ENCODE measurements at regions not wholly inside any gene's neighbourhood (a gene's known extent, or its start where the extent isn't known, plus 50 kb on each side); places are given as distances from the start of the nearest gene placed in this dataset.

- TF ChIP-seq CTCF (IDR thresholded peaks at IDR 0.05) (no peak), POLR2A (IDR thresholded peaks at IDR 0.05) (no peak), EP300 (IDR thresholded peaks at IDR 0.05) (no peak)
Observed at GRCh38 chr3:22507709-22508108, 695.4 kb upstream of the UBE2E2 start.
